Transverse colon (tissue), 4 donors: ENCODE measurements at regions not wholly inside any gene's neighbourhood (a gene's known extent, or its start where the extent isn't known, plus 50 kb on each side); places are given as distances from the start of the nearest gene placed in this dataset.

Source experiments
- DNase-seq: peaks from one replicate; pipeline ENCODE4 v3.0.0-alpha.2; 2019
- H3K27ac ChIP-seq, 4 donors: fragments of 200-600 bp; sonication (generic); 2 replicates each; pipeline ENCODE4 v1.5.1; 2016 to 2018; ENCODE audit warnings: inconsistent platforms in 4 of 4
- H3K27me3 ChIP-seq: fragments of 200-600 bp; sonication (generic); 2 replicates; pipeline ENCODE4 v1.5.1; 2017; ENCODE audit warnings: inconsistent platforms
- H3K36me3 ChIP-seq, 4 donors: fragments of 200-600 bp; sonication (generic); 2 replicates each; pipeline ENCODE4 v1.5.1; 2017 to 2019; ENCODE audit warnings: inconsistent platforms in 4 of 4
- H3K4me1 ChIP-seq, 4 donors: fragments of 200-600 bp; sonication (generic); 2 replicates each; pipeline ENCODE4 v1.5.1; 2017 to 2020; ENCODE audit warnings: inconsistent platforms in 4 of 4
- H3K4me3 ChIP-seq, 4 donors: fragments of 200-600 bp; sonication (generic); 1 replicate in 1 of 4; 2 replicates in 3 of 4; pipeline versions ENCODE4 v1.5.1 to v1.6.1; 2017 to 2019; ENCODE audit warnings: inconsistent platforms in 4 of 4
- H3K9me3 ChIP-seq, 2 donors: fragments of 200-600 bp; sonication (generic); 2 replicates each; pipeline ENCODE4 v1.5.1; 2017 to 2019; ENCODE audit warnings: inconsistent platforms in 2 of 2
- CTCF ChIP-seq, 5 experiments: fragments of 200-600 bp in 3 of 5; fragments of 450-650 bp in 2 of 5; sonication (generic) in 3 of 5; IDR thresholded peaks; 1 replicate in 2 of 5; 2 replicates in 3 of 5; pipeline ENCODE4 v1.5.1; 2016 to 2017; ENCODE audit warnings: antibody characterized with exemption in 5 of 5, inconsistent platforms in 3 of 5, mild to moderate bottlenecking in 2 of 5, moderate library complexity in 1 of 5
- EP300 ChIP-seq: sonication (generic); formaldehyde crosslinking; IDR thresholded peaks from one replicate; pipeline ENCODE4 v1.6.1; 2017; ENCODE audit warnings: antibody characterized with exemption, low read depth
- POLR2A ChIP-seq: fragments of 450-650 bp; IDR thresholded peaks from one replicate; pipeline ENCODE4 v1.6.1; 2016; ENCODE audit warnings: antibody characterized with exemption, mild to moderate bottlenecking, moderate library complexity
- POLR2AphosphoS5 ChIP-seq, 3 donors: sonication (generic); formaldehyde crosslinking; IDR thresholded peaks; one replicate each; pipeline ENCODE4 v1.6.1; 2016; ENCODE audit warnings: antibody characterized with exemption in 3 of 3
- WGBS, 2 donors: methylation state at CpG; one replicate each; pipeline ENCODE4 v1.1.5; 2018; ENCODE audit warnings: low coverage in 1 of 2; 5-methylcytosine and 5-hydroxymethylcytosine counted together
- in situ Hi-C, 4 donors: fragments of 200-750 bp; cut with MboI; loops; one replicate each; pipeline versions ENCODE4 v1.15.0 to v1.15.1; 2017; ENCODE audit warnings: low sequenced_read_pairs in 3 of 4, low pct_ligation_motif_present in 1 of 4, low pct_unique_long_range_greater_than_20kb in 1 of 4
- intact Hi-C: fragments of 100-400 bp; cut with DNase I; formaldehyde crosslinking; loops from one replicate; pipeline ENCODE4 v1.15.1; 2023; ENCODE audit warnings: low total_unique reads

DNA sequence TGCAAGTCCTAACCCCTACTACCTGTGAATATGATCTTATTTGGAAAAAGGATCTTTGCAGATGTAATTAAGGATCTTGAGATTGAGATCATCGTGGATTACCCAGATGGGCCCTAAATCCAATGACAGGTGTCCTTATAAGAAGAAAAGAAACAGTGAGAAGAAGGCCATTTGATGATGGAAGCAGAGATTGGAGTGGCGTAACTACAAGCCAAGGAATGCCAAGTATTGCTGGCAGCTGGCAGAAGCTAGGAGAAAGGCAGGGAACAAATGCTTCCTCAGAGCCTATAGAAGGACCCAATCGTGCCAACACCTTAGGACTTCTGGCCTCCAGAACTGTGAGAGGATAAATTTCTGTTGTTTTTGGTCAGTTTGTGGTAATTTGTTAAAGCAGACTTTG is 70.1 kb upstream of the PALM2AKAP2 start:
- intact Hi-C loops (no loop called here), in situ Hi-C loops (no loop called here)
- DNase-seq: no peak
- Histone ChIP-seq H3K27me3 (no peaks in the 10 kb centered on the region), H3K27ac (no peak overlapping the region), H3K9me3 (no peaks in the 10 kb centered on the region), H3K4me1 (no peaks in the 10 kb centered on the region), H3K36me3 (no peaks in the 10 kb centered on the region), H3K4me3 (no peak overlapping the region)
- 60 to 73% methylated on average over 1 to 3 of the region's 3 CpGs for WGBS, 2 donors
- TF ChIP-seq EP300 (no peak), CTCF (IDR thresholded peaks at IDR 0.05) (no peak), POLR2AphosphoS5 (IDR thresholded peaks at IDR 0.05) (no peak), POLR2A (no peak)

DNA sequence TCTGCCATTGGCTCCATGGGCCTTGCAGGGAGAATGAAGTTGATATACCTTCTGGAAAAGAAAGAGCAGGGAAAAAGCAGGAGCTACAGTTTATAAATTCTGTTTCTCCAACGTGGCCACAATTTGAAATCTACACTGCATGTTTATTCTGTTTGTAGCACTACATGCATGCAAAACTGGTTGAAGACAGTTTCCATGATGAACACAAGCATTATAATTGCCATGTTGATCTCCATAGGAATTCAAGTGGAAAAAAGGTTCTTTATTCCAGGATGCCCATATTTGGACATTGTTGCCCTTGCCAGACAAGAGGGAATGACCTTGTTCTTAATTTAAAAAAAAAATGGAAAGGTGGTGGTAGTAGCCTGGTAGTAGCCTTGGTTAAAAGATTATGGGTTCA is 69.2 kb upstream of the PALM2AKAP2 start:
- intact Hi-C loops (no loop called here), in situ Hi-C loops (no loop called here)
- Histone ChIP-seq H3K9me3 (no peaks in the 10 kb centered on the region), H3K4me3 (no peak overlapping the region), H3K4me1 (no peaks in the 10 kb centered on the region), H3K36me3 (no peaks in the 10 kb centered on the region), H3K27me3 (no peaks in the 10 kb centered on the region), H3K27ac (no peak overlapping the region)
- no peak for TF ChIP-seq POLR2AphosphoS5 (IDR thresholded peaks at IDR 0.05)
- no peak for TF ChIP-seq POLR2A
- no peak for TF ChIP-seq EP300
- no peak for TF ChIP-seq CTCF (IDR thresholded peaks at IDR 0.05)
- WGBS, 2 donors: 67 to 71% methylated on average over 1 of the region's 1 CpG
- no peak for DNase-seq

DNA sequence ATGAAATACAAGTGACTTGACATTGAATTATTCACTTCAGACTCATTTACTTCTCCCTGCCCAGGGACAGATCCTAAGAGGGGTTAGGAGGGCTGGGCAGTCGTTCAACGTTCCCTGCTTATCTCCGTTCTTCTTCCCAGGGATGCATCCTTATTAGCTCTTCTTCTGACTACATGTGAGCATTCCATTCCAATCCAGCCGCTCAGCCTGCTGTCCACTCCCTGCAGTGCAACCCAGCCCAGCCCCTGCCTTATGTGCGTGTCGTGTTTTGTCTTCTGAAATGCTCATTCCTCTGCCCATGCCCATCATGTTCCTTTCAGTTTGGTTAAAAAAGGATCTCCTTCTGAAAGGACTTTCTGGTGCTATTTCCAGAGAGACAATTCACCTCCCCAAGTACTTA is 64.7 kb upstream of the PALM2AKAP2 start:
- TF ChIP-seq POLR2AphosphoS5 (IDR thresholded peaks at IDR 0.05) (no peak), POLR2A (no peak), EP300 (no peak), CTCF (IDR thresholded peaks at IDR 0.05) (no peak)
- intact Hi-C loops: no loop called here
- in situ Hi-C loops: no loop called here
- H3K27me3 ChIP-seq: no peaks in the 10 kb centered on the region
- no peaks in the 10 kb centered on the region for H3K4me1 ChIP-seq
- H3K27ac ChIP-seq: no peak overlapping the region
- H3K9me3 ChIP-seq: no peaks in the 10 kb centered on the region
- no peaks in the 10 kb centered on the region for H3K36me3 ChIP-seq
- no peak for DNase-seq
- H3K4me3 ChIP-seq: no peak overlapping the region
- 70 to 83% methylated on average over 6 of the region's 6 CpGs for WGBS, 2 donors

DNA sequence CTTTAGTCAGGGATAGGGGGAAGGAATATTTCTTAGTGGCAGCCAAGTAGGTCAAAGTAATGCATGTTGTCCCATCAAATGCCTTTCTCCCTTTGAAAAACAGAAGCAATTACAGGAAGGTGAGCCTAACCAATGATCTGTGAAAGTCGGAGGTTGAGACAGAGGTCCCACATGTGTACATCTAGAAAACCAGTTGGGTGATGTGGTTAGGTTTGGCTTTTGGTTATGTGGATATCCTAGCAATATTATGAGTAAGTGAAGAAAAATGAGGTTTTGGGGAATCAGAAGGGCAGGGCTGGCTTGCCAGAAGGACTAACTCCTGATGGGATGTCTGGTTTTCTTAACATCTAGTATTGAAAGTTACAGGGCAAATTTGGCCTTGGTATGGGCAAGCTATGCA is 63.4 kb upstream of the PALM2AKAP2 start:
- WGBS, 2 donors: 60 to 86% methylated on average over 1 of the region's 1 CpG
- intact Hi-C loops: no loop called here
- in situ Hi-C loops: no loop called here
- TF ChIP-seq POLR2A (no peak), POLR2AphosphoS5 (IDR thresholded peaks at IDR 0.05) (no peak), CTCF (IDR thresholded peaks at IDR 0.05) (no peak), EP300 (no peak)
- Histone ChIP-seq H3K4me1 (no peaks in the 10 kb centered on the region), H3K27ac (no peak overlapping the region), H3K4me3 (no peak overlapping the region), H3K36me3 (no peaks in the 10 kb centered on the region), H3K9me3 (no peaks in the 10 kb centered on the region), H3K27me3 (no peaks in the 10 kb centered on the region)
- DNase-seq: no peak
